GM21367 (cell line): ENCODE measurements at regions not wholly inside any gene's neighbourhood (a gene's known extent, or its start where the extent isn't known, plus 50 kb on each side); places are given as distances from the start of the nearest gene placed in this dataset.

ENCODE experiments used
- ATAC-seq: cut with Tn5 transposase; IDR thresholded peaks from one replicate; pipeline ENCODE4 v1.9.1; 2021; ENCODE audit not compliant: unreplicated experiment

DNA sequence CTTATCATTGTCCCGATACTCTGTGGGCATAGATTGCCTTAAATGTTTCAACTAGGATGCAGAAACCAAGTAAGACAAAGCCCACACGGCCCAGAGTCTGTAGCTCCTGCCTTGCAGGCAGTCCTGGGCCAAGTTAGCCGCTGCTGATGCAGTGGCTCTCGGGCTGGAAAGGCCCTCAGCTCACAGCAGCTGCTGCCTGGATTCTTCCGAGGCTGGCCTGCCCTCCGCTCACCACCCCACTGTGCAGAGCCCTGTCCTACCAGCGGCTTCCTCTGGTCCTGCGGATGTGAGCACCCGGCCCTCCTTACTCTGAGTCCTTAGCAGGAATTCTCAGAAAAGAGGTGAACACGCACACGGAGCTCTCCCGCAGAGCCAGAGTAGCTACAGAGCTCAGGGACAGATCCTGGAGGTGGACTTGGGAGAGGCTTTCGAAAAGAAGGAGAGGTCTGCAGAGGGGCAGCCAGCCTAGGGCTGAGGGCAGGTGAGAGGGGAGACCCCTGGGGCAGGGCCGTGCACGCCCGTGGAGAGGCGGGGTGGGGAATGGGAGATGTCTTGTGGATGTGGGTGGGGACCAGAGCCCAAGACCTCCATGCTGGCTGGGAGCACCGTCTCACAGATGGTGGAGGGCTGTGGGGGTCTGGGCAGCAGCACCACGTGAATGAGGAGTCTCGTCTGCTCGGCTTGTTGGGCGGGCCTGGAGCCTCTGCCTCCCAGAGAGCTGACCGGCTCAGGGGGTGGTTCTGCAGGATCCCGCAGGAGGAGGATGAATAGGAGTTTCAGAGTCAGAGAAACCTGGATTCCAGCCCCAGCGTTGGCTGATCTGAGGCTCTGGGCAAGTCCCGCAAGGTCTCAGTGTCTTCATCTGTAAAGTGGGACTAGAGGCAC is 117.4 kb upstream of the B3GAT1 start:
- ATAC-seq: no peak

DNA sequence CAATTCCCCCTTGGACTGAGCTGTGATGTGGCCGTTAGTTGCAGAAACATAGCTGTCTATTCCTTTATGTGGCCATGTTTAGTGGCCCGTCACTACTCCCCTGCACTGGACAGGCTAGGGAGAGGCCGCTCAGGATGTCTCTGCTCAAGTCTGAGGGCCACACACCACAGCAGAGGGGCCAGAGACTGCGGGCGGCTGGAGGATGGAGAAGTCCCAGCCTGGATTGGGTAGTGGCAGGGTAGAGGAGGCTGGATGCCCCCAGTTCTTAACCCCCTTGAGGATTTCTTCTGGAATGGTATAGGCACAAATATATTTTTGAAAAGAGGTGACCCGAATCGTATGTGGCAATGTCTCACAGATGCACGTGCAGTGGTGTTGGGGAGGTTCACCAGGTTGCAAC is 116.4 kb upstream of the B3GAT1 start:
- no peak for ATAC-seq

DNA sequence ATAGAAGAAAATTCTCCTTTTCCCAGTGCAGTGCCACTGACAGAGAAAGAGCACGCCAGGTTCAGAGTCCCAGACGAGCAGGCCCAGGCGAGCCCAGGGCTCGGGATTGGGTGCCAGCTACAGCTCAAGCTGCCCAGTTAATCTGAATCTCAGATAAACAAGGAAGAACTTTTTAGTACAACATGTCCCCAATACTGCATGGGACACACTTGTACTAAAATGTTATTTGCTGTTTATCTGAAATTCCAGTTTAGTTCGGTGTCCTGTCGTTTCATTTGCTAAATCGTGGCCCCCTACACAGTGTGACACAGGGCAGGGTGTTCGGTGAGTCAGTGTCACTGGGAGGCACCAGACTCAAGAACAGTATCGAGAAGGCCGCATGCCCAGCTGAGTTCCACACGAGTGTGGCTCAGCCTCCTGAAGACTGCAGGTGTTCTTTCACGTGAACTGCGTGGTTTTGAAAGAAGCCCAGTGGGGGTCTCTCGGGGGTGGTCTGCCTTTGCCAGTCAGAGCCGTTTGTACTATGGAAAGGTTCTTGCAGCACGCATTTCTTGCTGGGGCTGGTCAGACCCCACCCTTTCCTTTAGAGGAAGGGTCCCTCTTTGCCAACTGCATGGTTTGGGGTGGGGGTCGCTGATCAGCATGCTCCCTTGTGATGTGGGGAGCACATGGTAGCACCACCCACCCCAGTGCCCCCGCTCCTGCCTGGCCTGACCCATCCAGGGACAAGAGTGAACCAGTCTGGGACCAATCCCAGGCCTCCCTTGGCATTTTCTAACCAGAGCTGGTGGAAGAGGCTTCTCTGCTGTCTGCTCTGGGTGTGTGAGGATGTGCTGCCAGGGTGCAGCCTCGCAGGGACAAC is 115.6 kb upstream of the B3GAT1 start:
- no peak for ATAC-seq

DNA sequence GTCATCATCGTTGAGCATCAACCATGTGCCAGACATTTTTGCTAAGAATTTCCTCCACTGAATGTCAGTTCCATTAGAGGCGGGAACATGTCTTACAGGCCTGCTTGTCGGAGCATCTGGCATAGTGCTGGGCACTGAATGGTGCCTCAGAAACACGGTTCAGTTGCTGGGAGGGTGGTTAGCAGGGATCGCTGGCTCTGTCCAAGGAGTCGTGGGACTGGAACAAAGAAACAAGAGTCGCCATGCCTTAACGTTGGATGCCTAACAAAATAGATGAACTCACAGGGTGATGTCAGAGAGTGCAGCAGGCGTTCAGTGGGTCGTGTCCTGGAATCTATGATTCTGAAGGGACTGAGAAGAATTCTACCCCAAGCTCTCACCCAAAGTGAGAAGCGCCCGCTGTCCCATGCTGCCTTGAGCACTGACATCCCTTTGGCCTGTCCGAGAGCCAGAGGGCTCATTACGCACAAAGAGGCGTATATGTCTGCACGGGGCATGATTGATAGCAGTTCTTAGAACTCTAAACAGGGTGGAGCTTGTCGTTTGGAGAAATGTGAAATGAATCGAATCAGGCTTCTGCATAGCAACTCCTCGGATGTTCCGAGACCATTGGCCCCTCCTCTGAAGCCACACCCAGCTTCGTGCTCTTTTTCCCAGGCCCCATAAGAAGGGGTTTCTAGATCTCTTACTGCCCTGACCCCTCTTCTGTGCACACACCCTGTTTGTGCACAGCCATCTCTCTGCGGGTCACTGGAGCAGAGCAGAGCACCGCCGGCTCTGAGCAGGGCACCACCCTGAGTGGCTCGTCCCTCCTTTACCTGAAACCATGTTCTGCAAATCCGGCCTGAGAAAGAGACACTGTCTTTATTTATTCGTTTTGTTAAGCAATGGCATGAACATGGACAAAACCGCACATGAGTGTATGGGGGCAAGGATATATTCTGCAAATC is 113.1 kb upstream of the B3GAT1 start:
- ATAC-seq: no peak

DNA sequence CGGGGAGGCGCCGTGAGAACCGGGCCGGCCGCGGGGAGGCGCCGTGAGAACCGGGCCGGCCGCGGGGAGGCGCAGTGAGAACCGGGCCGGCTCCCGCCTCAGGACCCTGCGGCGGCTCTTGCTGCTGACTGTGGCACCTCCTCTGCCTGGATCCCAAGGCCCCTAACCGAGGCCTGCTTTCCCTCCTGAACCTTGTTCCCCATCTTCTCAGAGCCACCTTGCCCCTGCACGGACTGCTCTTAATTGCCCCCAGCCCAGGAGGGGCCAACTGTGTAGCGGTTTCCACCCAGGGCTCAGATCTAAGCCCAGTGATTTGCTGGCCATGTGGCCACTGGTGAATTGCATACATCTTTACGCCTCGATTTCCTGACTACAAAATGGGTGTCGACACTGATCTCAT is 112.2 kb upstream of the B3GAT1 start:
- ATAC-seq: no peak

DNA sequence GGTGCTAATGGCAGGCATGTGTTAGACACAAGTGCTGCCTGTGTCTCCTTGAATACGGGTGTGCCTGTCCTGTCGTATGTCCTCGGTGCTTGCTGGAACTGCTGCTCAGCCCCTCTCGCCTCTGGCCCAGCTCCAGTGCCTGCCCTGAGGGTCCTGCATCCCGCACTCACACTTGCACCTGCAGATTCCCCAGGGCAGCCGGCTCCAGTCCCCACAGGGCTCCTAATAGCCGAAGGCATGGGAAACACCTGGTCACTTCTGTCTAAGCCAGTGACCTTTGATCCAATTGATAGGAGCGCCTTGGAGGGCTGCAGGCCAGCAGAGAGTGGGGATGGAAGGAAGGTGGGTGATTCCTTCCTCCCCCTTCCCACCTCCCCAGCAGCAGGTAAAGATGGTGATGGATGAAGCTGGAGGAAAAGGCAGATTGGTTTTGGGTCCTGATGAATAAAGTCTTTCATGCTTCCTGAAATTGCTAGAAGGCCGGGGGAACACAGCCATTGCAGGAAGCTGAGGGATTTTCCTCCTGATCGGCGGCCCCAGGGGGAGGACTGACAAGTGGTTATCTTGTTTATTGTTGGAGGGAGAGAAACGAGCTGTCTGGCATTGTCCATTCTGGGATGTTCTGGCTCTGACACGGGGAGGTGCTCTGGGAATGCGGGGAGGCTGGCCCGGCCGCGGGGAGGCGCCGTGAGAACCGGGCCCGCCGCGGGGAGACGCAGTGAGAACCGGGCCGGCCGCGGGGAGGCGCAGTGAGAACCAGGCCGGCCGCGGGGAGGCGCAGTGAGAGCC is 110.9 kb upstream of the B3GAT1 start:
- ATAC-seq: no peak

DNA sequence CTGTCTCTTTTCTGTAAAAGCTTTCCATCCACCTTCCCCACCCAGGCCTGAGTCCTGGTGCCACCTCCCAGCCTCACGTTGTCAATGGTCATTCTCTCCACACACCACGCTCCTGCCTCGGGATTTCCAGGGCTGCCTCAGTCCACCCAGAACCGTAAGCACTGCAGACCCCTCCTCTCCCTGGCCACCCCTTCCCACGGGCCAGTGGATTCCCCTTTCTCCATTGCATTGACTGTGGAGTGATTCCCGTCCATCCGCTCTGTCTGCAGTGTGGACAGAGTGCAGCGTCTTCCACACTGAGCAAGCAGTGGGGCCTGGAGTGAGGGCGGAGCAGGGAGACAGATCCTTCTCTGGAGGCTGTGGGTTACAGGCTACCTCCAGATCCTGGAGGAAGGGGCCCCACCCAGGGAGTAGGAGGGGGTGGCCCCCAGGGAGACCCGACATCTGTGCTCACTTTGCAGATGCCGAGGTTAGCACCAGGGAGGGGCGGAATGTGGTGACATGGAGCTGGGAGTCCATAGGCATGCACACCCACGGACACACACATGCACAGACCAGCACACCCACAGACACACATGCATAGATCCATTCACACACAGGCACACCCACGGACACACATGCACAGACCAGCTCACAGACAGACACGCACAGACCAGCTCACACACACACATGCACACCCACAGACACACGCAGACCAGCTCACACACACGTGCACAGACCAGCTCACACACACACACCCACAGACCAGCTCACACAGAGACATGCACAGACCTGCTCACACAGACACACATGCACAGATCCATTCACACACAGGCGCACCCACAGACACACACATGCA is 109.6 kb upstream of the B3GAT1 start:
- no peak for ATAC-seq

DNA sequence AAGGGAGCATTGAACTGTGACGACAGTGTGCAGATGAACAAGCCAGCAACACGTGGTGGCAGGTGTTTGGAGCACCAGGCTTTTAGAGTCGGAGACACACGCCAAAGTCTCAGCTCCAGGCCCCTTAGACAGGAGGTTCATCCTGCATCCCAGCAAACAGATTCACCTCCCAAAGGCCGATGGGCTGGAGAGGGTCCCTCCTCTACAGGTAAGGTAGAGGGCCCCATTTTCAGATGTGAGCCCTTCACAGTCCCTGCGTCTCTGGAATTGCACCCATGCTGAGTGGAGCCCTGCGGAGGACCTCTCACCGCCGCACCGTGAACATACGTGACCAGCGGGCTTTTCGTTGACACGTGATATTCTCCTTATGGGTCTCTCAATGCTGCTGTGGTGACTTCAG is 109.0 kb upstream of the B3GAT1 start:
- ATAC-seq: no peak

DNA sequence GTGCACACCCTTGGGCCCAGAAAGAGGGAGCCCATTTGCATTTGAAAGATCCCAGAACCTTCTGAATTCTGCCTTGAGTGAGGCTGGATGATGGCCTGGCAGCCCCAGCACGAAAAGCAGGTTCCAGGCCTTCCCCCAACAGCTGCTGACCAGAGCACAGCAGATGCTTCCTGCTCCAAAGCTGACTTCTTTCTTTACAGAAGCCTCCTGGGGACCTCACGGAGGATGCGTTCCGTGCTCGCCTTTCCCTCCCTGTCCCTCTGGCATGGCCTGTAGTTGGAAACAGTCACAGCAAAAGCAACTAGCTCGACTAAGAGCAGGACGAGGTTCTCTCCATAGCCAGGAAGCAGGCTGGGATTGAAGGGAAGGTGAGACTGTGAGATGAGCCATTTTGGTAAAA is 107.7 kb upstream of the B3GAT1 start:
- no peak for ATAC-seq

DNA sequence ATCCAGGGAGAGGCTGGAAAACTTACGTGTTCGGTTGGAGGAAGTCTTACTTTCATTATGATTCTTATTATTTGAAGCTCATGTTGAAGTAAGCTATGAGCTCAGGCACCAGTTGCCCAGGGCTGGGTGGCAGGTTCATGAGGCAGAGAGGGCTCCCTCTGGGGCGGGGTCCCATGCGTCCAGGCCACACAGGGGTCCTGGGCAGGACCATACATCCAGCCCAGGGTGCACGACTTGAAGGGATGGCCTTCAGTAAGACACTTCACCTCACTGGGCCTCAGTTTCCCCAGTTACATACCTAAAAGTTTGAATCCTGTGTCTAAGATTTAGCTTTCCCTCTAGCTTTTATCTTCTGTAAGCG is 107.3 kb upstream of the B3GAT1 start:
- no peak for ATAC-seq

DNA sequence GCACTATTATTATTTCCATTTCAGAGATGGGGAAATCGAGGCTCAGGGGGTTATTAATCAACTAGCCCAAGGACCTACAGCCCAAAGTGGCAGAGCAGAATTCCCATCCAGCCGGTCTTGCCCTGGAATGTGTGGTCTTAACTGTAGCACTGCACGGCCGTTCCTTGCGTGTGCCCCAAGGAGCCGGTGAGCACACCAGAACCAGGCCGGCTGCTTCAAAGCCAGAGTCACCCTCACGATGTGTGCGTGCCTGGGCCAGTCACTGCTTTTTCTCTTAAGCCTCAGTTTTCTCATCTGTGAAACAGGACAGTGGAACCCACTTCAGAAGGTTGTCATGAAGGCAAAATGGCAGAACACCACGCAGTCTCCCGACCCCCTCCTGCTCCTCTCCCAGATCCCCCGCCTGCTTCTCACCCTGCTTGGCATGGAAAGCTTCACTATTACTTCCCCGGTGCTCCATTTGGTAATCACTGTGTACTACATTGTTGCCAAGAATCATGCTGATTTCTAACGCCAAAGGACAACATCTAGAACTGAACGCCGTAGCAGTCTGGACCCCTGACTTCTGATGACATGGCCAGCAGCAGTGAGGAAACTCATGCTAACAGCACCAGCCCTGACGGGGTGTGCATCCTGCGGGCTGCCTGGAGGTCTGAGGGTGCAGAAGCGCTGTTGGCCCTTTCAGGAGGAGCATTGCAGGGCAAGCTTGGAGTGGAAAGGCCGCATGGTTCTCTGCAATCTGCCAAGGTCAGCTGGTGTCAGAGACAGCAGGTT is 106.8 kb upstream of the B3GAT1 start:
- ATAC-seq: no peak

DNA sequence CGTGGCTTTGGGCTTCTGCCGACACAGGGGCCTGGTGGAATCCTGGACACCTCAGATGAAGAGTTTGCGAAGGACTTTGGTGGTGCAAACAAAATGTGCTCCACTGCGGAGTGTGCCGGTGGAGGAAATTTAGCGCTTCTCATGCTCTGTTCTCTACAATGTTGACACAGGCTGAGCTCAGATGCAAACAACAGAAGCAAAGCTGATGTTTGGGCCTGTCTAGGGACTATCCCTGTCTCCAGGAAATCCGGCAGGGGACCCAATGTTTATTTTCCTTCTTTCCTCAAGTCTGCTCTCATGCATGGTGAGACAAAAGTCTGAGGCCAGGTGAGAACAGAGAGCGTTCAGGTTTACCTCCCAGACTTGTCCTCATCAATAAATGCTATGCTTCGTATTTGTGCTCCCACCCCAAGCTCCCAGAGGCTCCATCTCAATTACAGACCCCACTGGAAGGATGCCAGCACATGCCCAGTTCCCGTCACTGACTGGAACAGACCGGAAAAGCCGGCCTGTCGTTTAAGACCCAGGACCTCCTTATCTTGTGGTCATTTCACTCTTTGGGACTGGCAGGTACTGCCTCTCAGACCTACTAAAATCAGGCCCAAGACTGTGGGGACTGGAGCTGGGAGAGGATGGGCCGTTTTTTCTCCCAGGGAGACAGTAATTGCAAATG is 105.7 kb upstream of the B3GAT1 start:
- ATAC-seq: no peak

DNA sequence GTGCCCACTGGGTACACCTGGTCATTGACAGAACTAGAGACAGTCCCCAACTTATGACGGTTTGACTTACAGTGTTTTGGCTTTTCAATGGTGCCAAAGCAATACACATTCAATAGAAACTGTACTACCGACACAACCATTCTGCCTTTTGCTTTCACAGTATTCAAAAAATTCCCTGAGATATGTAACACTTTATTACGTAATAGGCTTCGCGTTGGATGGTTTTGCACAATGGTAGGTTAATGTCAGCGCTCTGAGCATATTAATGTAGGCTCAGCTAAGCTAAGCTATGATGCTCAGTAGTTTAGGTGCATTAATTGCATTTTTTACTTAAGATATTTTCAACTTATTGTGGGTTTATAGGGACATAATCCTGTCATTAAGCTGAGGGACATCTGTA is 105.1 kb upstream of the B3GAT1 start:
- ATAC-seq: no peak

DNA sequence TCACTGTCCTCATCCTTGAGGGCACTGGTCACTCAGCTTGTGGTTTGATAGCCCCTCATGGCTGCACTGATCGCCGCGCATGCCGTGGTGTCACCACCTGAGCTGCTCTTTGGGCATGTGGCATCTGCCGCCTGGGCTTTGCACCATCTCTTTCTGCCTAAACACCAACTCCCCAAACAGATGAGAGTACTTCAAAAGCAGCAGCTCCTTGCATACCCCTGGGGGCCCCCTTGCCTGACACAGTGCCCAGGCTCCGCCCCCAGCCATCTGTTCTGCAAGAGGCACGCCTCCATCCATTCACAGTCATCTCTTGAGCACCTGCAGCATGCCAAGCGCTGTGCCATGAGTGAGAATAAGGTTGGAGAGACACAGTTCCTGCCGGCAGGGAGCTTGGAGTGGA is 104.5 kb upstream of the B3GAT1 start:
- ATAC-seq: no peak

DNA sequence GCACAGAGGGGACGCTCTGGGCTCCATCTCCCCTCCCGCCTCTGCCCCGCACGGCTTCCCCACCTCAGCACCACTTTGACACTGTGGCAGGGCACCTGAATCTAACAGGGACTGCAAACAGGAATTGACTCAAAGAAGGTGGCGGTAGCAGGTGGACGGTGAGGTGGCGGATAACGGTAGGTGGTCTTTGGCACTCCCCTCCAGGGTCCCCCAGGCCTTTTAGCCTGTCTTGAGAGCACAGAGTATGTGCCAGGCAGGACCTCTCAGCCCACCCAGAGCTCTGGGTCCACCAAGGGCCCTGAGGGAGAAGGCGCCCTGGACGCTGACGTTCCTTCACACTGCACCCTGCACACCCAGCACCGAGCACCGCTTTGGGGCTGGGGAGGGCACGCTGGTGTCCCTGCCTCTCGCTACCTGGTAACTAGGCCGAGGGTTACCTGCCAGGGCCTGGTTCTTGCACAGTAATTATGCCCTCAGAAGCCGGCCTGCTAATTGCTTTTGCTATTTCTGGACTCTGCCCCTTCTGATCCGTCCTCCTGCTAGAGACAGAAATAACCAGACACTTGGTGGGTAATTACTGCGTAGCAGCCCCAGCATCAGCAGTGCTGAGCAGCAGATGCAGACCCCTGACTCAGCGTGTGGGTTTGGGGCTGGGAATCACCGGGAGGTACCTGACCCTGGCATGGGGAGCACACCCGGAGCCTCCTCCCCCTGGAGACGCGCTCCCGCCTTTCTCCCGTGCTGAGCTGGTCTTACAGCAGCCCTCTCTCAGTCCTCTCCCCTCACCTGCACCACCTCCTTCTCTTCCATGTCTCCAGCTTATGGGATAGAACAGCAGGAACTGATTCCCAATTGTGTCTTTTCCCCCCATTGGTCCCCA is 103.3 kb upstream of the B3GAT1 start:
- no peak for ATAC-seq

DNA sequence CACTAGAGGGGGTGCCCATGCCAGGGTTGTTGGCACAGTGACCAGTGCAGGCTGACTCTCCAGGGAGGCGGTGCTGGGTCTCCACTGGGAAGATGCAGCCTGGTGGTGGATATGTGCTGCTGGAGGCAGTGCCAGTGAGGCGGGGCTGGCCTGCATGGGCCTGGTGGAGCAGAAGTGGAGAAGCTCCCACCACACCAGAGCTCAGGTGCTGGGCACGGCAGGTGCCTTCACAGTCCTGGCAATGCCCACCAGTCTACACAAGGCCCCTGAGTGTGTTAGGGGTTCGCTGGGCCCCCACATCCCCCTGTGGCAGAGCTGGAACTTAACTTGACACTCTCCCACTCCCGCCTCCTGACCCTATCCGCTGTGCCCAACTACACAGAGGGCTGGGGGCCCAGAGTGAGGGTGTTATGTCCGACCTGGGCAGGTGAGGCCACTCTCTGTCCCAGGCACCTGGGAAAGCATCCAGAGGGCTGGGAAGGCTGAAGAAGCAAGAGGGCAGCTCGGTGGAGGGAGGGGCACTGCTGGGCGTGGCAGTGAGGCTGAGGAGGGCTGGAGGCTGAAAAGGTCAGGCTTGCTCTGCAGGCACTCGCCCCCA is 102.4 kb upstream of the B3GAT1 start:
- ATAC-seq: no peak

DNA sequence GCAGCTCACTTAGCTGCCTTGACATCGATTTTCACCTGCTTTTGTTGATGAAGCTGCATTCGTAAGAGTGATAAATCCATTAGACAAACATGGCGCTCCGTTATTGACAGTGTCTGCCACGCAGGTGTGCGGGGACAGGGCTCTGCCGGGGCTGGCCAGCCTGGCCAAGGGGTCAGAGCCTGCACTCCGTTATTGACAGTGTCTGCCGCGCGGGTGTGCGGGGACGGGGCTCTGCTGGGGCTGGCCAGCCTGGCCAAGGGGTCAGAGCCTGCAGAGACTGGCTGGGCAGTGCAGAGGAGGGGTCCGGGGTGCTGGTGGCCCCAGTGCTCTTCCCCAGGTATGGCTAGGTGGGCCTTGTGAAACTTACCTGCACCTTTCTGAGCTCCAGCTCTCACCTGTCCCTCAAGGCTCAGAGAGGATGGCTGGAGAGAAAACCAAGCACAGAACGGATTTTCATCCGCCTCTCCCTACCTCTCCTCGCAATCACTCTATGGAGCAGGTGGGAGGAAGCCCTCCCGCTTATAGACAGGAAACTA is 101.6 kb upstream of the B3GAT1 start:
- ATAC-seq: no peak
